Liver (tissue), 8 donors: ENCODE measurements at regions not wholly inside any gene's neighbourhood (a gene's known extent, or its start where the extent isn't known, plus 50 kb on each side); places are given as distances from the start of the nearest gene placed in this dataset.

ENCODE experiments used
- DNase-seq: peaks from one replicate; pipeline ENCODE4 v3.0.0-alpha.2; 2017; ENCODE audit warnings: low spot score
- H3K27ac ChIP-seq, 2 donors: one replicate each; pipeline ENCODE4 v1.7.0; 2013; ENCODE audit warnings: inconsistent platforms in 2 of 2, low read length in 2 of 2, control low read depth in 1 of 2, low read depth in 1 of 2, mild to moderate bottlenecking in 1 of 2
- H3K27me3 ChIP-seq, 4 donors: one replicate each; pipeline versions ENCODE4 v1.6.1 to v1.7.0; 2013; ENCODE audit warnings: low read length in 3 of 4, inconsistent platforms in 1 of 4, mild to moderate bottlenecking in 1 of 4, moderate library complexity in 1 of 4; ENCODE audit not compliant: control insufficient read depth in 4 of 4, insufficient read depth in 4 of 4
- H3K36me3 ChIP-seq, 4 donors: one replicate each; pipeline versions ENCODE4 v1.6.1 to v1.7.0; 2013; ENCODE audit warnings: low read length in 3 of 4, mild to moderate bottlenecking in 3 of 4, low read depth in 1 of 4, moderate library complexity in 1 of 4; ENCODE audit not compliant: control insufficient read depth in 4 of 4, insufficient read depth in 3 of 4
- H3K4me1 ChIP-seq, 4 donors: one replicate each; pipeline versions ENCODE4 v1.6.1 to v1.7.0; 2013; ENCODE audit warnings: low read length in 3 of 4, mild to moderate bottlenecking in 3 of 4, moderate library complexity in 1 of 4; ENCODE audit not compliant: control insufficient read depth in 4 of 4, insufficient read depth in 4 of 4
- H3K4me3 ChIP-seq, 3 donors: one replicate each; pipeline versions ENCODE4 v1.6.1 to v1.7.0; 2013; ENCODE audit warnings: low read length in 3 of 3, control low read depth in 1 of 3, low read depth in 1 of 3, mild to moderate bottlenecking in 1 of 3
- H3K9ac ChIP-seq, 2 donors: one replicate each; pipeline ENCODE4 v1.7.0; 2013; ENCODE audit warnings: low read length in 2 of 2, mild to moderate bottlenecking in 2 of 2, moderate library complexity in 2 of 2, control low read depth in 1 of 2, low read depth in 1 of 2
- H3K9me3 ChIP-seq, 4 donors: one replicate each; pipeline versions ENCODE4 v1.6.1 to v1.7.0; 2013; ENCODE audit warnings: low read length in 3 of 4; ENCODE audit not compliant: control insufficient read depth in 4 of 4
- ATF3 ChIP-seq: IDR thresholded peaks from 2 replicates; pipeline ENCODE4 v1.6.1; 2016; ENCODE audit warnings: antibody characterized with exemption
- CTCF ChIP-seq: fragments of 150-350 bp; IDR thresholded peaks from 2 replicates; pipeline ENCODE4 v1.5.1; 2017; ENCODE audit warnings: improper control_type of control experiment, low read depth, low read length; ENCODE audit not compliant: missing input control
- EGR1 ChIP-seq, 2 donors: IDR thresholded peaks; 2 replicates each; pipeline ENCODE4 v1.6.1; 2016 to 2018; ENCODE audit warnings: antibody characterized with exemption in 2 of 2, low read depth in 2 of 2
- FOXA1 ChIP-seq: IDR thresholded peaks from 2 replicates; pipeline ENCODE4 v1.6.1; 2016; ENCODE audit warnings: antibody characterized with exemption
- FOXA2 ChIP-seq: IDR thresholded peaks from 2 replicates; pipeline ENCODE4 v1.6.1; 2016; ENCODE audit warnings: antibody characterized with exemption
- GABPA ChIP-seq, 2 donors: IDR thresholded peaks in 1 of 2; conservative IDR thresholded peaks in 1 of 2; 2 replicates each; pipeline ENCODE4 v1.6.1; 2016; ENCODE audit warnings: antibody characterized with exemption in 2 of 2, mild to moderate bottlenecking in 1 of 2, moderate library complexity in 1 of 2
- HNF4A ChIP-seq, 2 donors: conservative IDR thresholded peaks; 2 replicates each; pipeline ENCODE4 v1.6.1; 2016; ENCODE audit warnings: antibody characterized with exemption in 2 of 2, mild to moderate bottlenecking in 2 of 2
- HNF4G ChIP-seq: IDR thresholded peaks from 2 replicates; pipeline ENCODE4 v1.6.1; 2016; ENCODE audit warnings: antibody characterized with exemption
- JUND ChIP-seq, 2 donors: IDR thresholded peaks; 2 replicates each; pipeline ENCODE4 v1.6.1; 2016; ENCODE audit warnings: antibody characterized with exemption in 2 of 2
- NR2F2 ChIP-seq: IDR thresholded peaks from 2 replicates; pipeline ENCODE4 v1.6.1; 2016; ENCODE audit warnings: antibody characterized with exemption
- RAD21 ChIP-seq, 2 donors: IDR thresholded peaks; 2 replicates each; pipeline ENCODE4 v1.6.1; 2016; ENCODE audit warnings: antibody characterized with exemption in 2 of 2, mild to moderate bottlenecking in 2 of 2
- REST ChIP-seq: IDR thresholded peaks from 2 replicates; pipeline ENCODE4 v1.6.1; 2016; ENCODE audit warnings: antibody characterized with exemption, mild to moderate bottlenecking
- RXRA ChIP-seq, 2 donors: IDR thresholded peaks; 2 replicates each; pipeline ENCODE4 v1.6.1; 2017 to 2018; ENCODE audit warnings: antibody characterized with exemption in 2 of 2, mild to moderate bottlenecking in 1 of 2
- SP1 ChIP-seq: IDR thresholded peaks from 2 replicates; pipeline ENCODE4 v1.6.1; 2018; ENCODE audit warnings: antibody characterized with exemption, mild to moderate bottlenecking
- TAF1 ChIP-seq: conservative IDR thresholded peaks from 2 replicates; pipeline ENCODE4 v1.6.1; 2016; ENCODE audit warnings: antibody characterized with exemption, mild to moderate bottlenecking
- YY1 ChIP-seq: IDR thresholded peaks from 2 replicates; pipeline ENCODE4 v1.6.1; 2016; ENCODE audit warnings: antibody characterized with exemption, mild to moderate bottlenecking
- ZBTB33 ChIP-seq: IDR thresholded peaks from 2 replicates; pipeline ENCODE4 v1.6.1; 2016; ENCODE audit warnings: antibody characterized with exemption
- WGBS: extraction: QIAGEN DNeasy Blood & Tissue Kit; methylation state at CpG from one replicate; pipeline ENCODE4 v1.1.7; 2013; 5-methylcytosine and 5-hydroxymethylcytosine counted together
- TF ChIP-seq, protein P1 (sequence below): IDR thresholded peaks from 2 replicates; pipeline ENCODE4 v1.6.1; 2016; ENCODE audit warnings: antibody characterized with exemption
- donor health status: healthy.
- donor health status: healthy.
- donor health status: healthy.
- donor health status: healthy.
- donor health status: healthy.

- TF ChIP-seq HNF4A (conservative IDR thresholded peaks at IDR 0.05): no peak
- TF ChIP-seq FOXA2: no peak
- no peak for TF ChIP-seq REST
- TF ChIP-seq YY1: no peak
- H3K36me3 ChIP-seq: no peaks in the 10 kb centered on the region
- H3K9me3 ChIP-seq: no peaks in the 10 kb centered on the region
- H3K27me3 ChIP-seq: no peaks in the 10 kb centered on the region
- WGBS: 74% methylated on average over 5 of the region's 5 CpGs
- no peaks in the 10 kb centered on the region for H3K4me1 ChIP-seq
- H3K9ac ChIP-seq: no peak overlapping the region
- H3K27ac ChIP-seq: no peak overlapping the region
- no peak for DNase-seq
- no peak overlapping the region for H3K4me3 ChIP-seq
These were observed 585.1 kb downstream of the SLC4A3 start for GRCh38 chr2:220212296-220213080.

- no peaks in the 10 kb centered on the region for H3K9me3 ChIP-seq
- TF ChIP-seq YY1: no peak
- TF ChIP-seq GABPA (IDR thresholded peaks at IDR 0.05 in 1 of 2, conservative IDR thresholded peaks at IDR 0.05 in 1 of 2): no peak
- TF ChIP-seq FOXA2: no peak
- no peak for TF ChIP-seq SP1
- no peak for TF ChIP-seq RXRA (IDR thresholded peaks at IDR 0.05)
- TF ChIP-seq NR2F2: no peak
- TF ChIP-seq FOXA1: no peak
- no peak for TF ChIP-seq RAD21 (IDR thresholded peaks at IDR 0.05)
- TF ChIP-seq JUND (IDR thresholded peaks at IDR 0.05): no peak
- TF ChIP-seq ATF3: no peak
- TF ChIP-seq TAF1: no peak
- TF ChIP-seq ZBTB33: no peak
- no peak for TF ChIP-seq CTCF
- TF ChIP-seq HNF4A (conservative IDR thresholded peaks at IDR 0.05): no peak
- TF ChIP-seq REST: no peak
- TF ChIP-seq, protein P1, sequence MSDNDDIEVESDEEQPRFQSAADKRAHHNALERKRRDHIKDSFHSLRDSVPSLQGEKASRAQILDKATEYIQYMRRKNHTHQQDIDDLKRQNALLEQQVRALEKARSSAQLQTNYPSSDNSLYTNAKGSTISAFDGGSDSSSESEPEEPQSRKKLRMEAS: no peak
- TF ChIP-seq EGR1 (IDR thresholded peaks at IDR 0.05; ENCODE audit: low read depth in 2 of 2): no peak
- no peak for TF ChIP-seq HNF4G
- H3K4me3 ChIP-seq: no peak overlapping the region
- no peaks in the 10 kb centered on the region for H3K27me3 ChIP-seq
- WGBS: 52% methylated on average over 3 of the region's 3 CpGs
- no peak for DNase-seq
- no peak overlapping the region for H3K27ac ChIP-seq
- H3K36me3 ChIP-seq: no peaks in the 10 kb centered on the region
- H3K4me1 ChIP-seq: no peaks in the 10 kb centered on the region
- no peak overlapping the region for H3K9ac ChIP-seq
These were observed 588.4 kb downstream of the SLC4A3 start for GRCh38 chr2:220215785-220216184.
